A549 (cell line): ENCODE measurements at regions not wholly inside any gene's neighbourhood (a gene's known extent, or its start where the extent isn't known, plus 50 kb on each side); places are given as distances from the start of the nearest gene placed in this dataset.

ENCODE experiments used
- ATAC-seq, 2 experiments: fragments of 200-7000 bp in 1 of 2; fragments of >200 bp in 1 of 2; cut with Nextera tagmentation in 1 of 2; cut with Tn5 transposase in 1 of 2; 3 replicates each; pipeline versions ENCODE4 v1.8.0 to v1.9.1; 2018 to 2020; ENCODE audit warnings: mild to moderate bottlenecking in 1 of 2, moderate library complexity in 1 of 2
- CTCF ChIA-PET: fragments of 300-600 bp; sonication (Branson Sonifier 250); formaldehyde crosslinking; extraction: SDS; loops from one replicate; lab custom pipeline; 2021; ENCODE audit warnings: antibody characterized with exemption, inconsistent platforms; lab: Yijun Ruan, JAX
- POLR2A ChIA-PET: fragments of 350-600 bp; formaldehyde crosslinking; extraction: SDS; loops from one replicate; lab custom pipeline; 2021; ENCODE audit warnings: antibody characterized with exemption, inconsistent platforms; lab: Yijun Ruan, JAX
- DNase-seq, 2 experiments: peaks; one replicate each; pipeline versions ENCODE4 v3.0.0 to v3.0.0-alpha.2; 2011 to 2016; ENCODE audit warnings: low read depth in 1 of 2, low spot score in 1 of 2
- FAIRE-seq: peaks from 2 replicates; lab custom pipeline; 2011; peaks lifted over from hg19 to GRCh38; lab: Jason Lieb, UNC
- H3K27ac ChIP-seq, 2 experiments: fragments of >200 bp; sonication (Bioruptor Twin); formaldehyde crosslinking; 3 replicates each; pipeline ENCODE4 v1.5.1; 2016 to 2017
- H3K4me1 ChIP-seq: fragments of >200 bp; sonication (Bioruptor Twin); formaldehyde crosslinking; 3 replicates; pipeline ENCODE4 v1.6.1; 2016
- H3K4me2 ChIP-seq: fragments of >200 bp; sonication (Bioruptor Twin); formaldehyde crosslinking; 3 replicates; pipeline ENCODE4 v1.6.1; 2016
- H3K4me3 ChIP-seq: fragments of >200 bp; sonication (Bioruptor Twin); formaldehyde crosslinking; 3 replicates; pipeline ENCODE4 v1.5.1; 2016
- H3K9me3 ChIP-seq: fragments of >200 bp; sonication (Bioruptor Twin); formaldehyde crosslinking; 3 replicates; pipeline ENCODE4 v1.6.1; 2016
- BCL3 ChIP-seq: fragments of >200 bp; sonication (Bioruptor Twin); formaldehyde crosslinking; IDR thresholded peaks from 3 replicates; pipeline ENCODE4 v1.6.1; 2016
- BHLHE40 ChIP-seq: IDR thresholded peaks from 2 replicates; pipeline ENCODE4 v1.6.1; 2012; ENCODE audit warnings: low read depth, low read length, inconsistent platforms
- CBX2 ChIP-seq: fragments of 200-600 bp; sonication (generic); IDR thresholded peaks from 2 replicates; pipeline ENCODE4 v1.6.1; 2016; ENCODE audit warnings: low read depth, mild to moderate bottlenecking, borderline replicate concordance
- CHD2 ChIP-seq: fragments of 150-350 bp; IDR thresholded peaks from 2 replicates; pipeline ENCODE4 v1.6.1; 2014; ENCODE audit warnings: low read length; ENCODE audit not compliant: partially characterized antibody
- CHD4 ChIP-seq: fragments of 200-600 bp; sonication (generic); IDR thresholded peaks from 2 replicates; pipeline ENCODE4 v1.6.1; 2016; ENCODE audit warnings: antibody characterized with exemption, mild to moderate bottlenecking, borderline replicate concordance
- EHF ChIP-seq: fragments of 250-450 bp; sonication (Bioruptor Pico); IDR thresholded peaks from 2 replicates; pipeline ENCODE4 v1.5.0; 2020; ENCODE audit warnings: mild to moderate bottlenecking
- ELK1 ChIP-seq: fragments of 150-350 bp; IDR thresholded peaks from 2 replicates; pipeline ENCODE4 v1.6.1; 2014; ENCODE audit warnings: low read depth, mild to moderate bottlenecking, low read length
- EP300 ChIP-seq, 2 experiments: fragments of >200 bp; sonication (Bioruptor Twin); formaldehyde crosslinking; IDR thresholded peaks; 2 replicates in 1 of 2; 3 replicates in 1 of 2; pipeline ENCODE4 v1.6.1; 2016 to 2017
- GATA3 ChIP-seq: IDR thresholded peaks from 2 replicates; pipeline ENCODE4 v1.6.1; 2012; ENCODE audit warnings: borderline replicate concordance
- HDAC2 ChIP-seq: fragments of 200-600 bp; sonication (generic); IDR thresholded peaks from 2 replicates; pipeline ENCODE4 v1.6.1; 2016
- HEYL ChIP-seq: fragments of 250-450 bp; sonication (Bioruptor Pico); IDR thresholded peaks from 2 replicates; pipeline ENCODE4 v1.8.0; 2021; ENCODE audit warnings: mild to moderate bottlenecking, moderate library complexity
- HOXA7 ChIP-seq: fragments of 250-450 bp; sonication (Bioruptor Pico); IDR thresholded peaks from 2 replicates; pipeline ENCODE4 v1.5.0; 2020; ENCODE audit warnings: mild to moderate bottlenecking, moderate library complexity
- HOXB13 ChIP-seq: fragments of 250-450 bp; sonication (Bioruptor Pico); IDR thresholded peaks from 2 replicates; pipeline ENCODE4 v1.5.0; 2020; ENCODE audit warnings: low read depth, mild to moderate bottlenecking, moderate library complexity
- KDM1A ChIP-seq: fragments of 200-600 bp; sonication (generic); IDR thresholded peaks from 2 replicates; pipeline ENCODE4 v1.6.1; 2016; ENCODE audit warnings: low read depth, mild to moderate bottlenecking
- MAFK ChIP-seq: fragments of 450-650 bp; IDR thresholded peaks from 2 replicates; pipeline ENCODE4 v1.6.1; 2014; ENCODE audit not compliant: partially characterized antibody
- MAZ ChIP-seq: fragments of 150-350 bp; IDR thresholded peaks from 2 replicates; pipeline ENCODE4 v1.6.1; 2014; ENCODE audit warnings: antibody characterized with exemption, low read depth, low read length, borderline replicate concordance
- MYC ChIP-seq: IDR thresholded peaks from 2 replicates; pipeline ENCODE4 v1.6.1; 2012; ENCODE audit warnings: mild to moderate bottlenecking, inconsistent platforms, low read length, improper control_type of control experiment, borderline replicate concordance
- NFE2L2 ChIP-seq: fragments of 150-350 bp; conservative IDR thresholded peaks from 2 replicates; pipeline ENCODE4 v1.6.1; 2014; ENCODE audit warnings: low read length
- PBX3 ChIP-seq: IDR thresholded peaks from 2 replicates; pipeline ENCODE4 v1.6.1; 2012
- POLR2A ChIP-seq: IDR thresholded peaks from 2 replicates; pipeline ENCODE4 v1.6.1; 2012; ENCODE audit warnings: mild to moderate bottlenecking, low read length
- POLR2AphosphoS2 ChIP-seq: conservative IDR thresholded peaks from 2 replicates; pipeline ENCODE4 v1.6.1; 2012; ENCODE audit warnings: low read length, improper control_type of control experiment, inconsistent platforms
- RAD21 ChIP-seq, 2 experiments: fragments of >200 bp in 1 of 2; sonication (Bioruptor Twin) in 1 of 2; formaldehyde crosslinking in 1 of 2; IDR thresholded peaks in 1 of 2; conservative IDR thresholded peaks in 1 of 2; 2 replicates in 1 of 2; 3 replicates in 1 of 2; pipeline ENCODE4 v1.6.1; 2012 to 2018; ENCODE audit warnings: inconsistent platforms in 1 of 2
- RCOR1 ChIP-seq: fragments of 150-350 bp; IDR thresholded peaks from 2 replicates; pipeline ENCODE4 v1.6.1; 2014; ENCODE audit warnings: antibody characterized with exemption, low read length, low read depth
- REST ChIP-seq: fragments of 200-600 bp; sonication (generic); IDR thresholded peaks from 2 replicates; pipeline ENCODE4 v1.6.1; 2016; ENCODE audit warnings: antibody characterized with exemption, mild to moderate bottlenecking, moderate library complexity
- RNF2 ChIP-seq: fragments of 200-600 bp; sonication (generic); IDR thresholded peaks from 2 replicates; pipeline ENCODE4 v1.6.1; 2016; ENCODE audit warnings: low read depth, mild to moderate bottlenecking, antibody characterized with exemption, moderate library complexity, borderline replicate concordance
- SMC3 ChIP-seq: fragments of >200 bp; sonication (Bioruptor Twin); formaldehyde crosslinking; IDR thresholded peaks from 3 replicates; pipeline ENCODE4 v1.6.1; 2018; ENCODE audit warnings: inconsistent platforms
- TFCP2L1 ChIP-seq: fragments of 250-450 bp; sonication (Bioruptor Pico); IDR thresholded peaks from 2 replicates; pipeline ENCODE4 v1.5.0; 2021; ENCODE audit warnings: mild to moderate bottlenecking
- USF2 ChIP-seq: fragments of 450-650 bp; IDR thresholded peaks from 2 replicates; pipeline ENCODE4 v1.6.1; 2014; ENCODE audit warnings: antibody characterized with exemption
- WGBS: methylation state at CpG from one replicate; pipeline ENCODE4 v1.1.6; 2017; ENCODE audit errors: missing lambda C conversion rate; 5-methylcytosine and 5-hydroxymethylcytosine counted together

- no peak overlapping the region for H3K4me2 ChIP-seq
- DNase-seq = no peak
- POLR2A ChIA-PET = no interaction called here
Observed at GRCh38 chr12:19938031-19938430, 430.3 kb upstream of the PDE3A start.

GRCh38 chr12:19938491-19938890 is 429.8 kb upstream of the PDE3A start:
- Histone ChIP-seq H3K27ac (no peak overlapping the region), H3K4me3 (no peak overlapping the region), H3K4me2 (no peak overlapping the region), H3K4me1 (no peaks in the 10 kb centered on the region)
- 88% methylated on average over 1 of the region's 1 CpG for WGBS
- FAIRE-seq (no peak), ATAC-seq (no peak)
- CTCF ChIA-PET = no interaction called here
- POLR2A ChIA-PET = no interaction called here
- TF ChIP-seq HEYL (CRISPR knock-in tag) = no peak
- no peak for TF ChIP-seq MAZ
- no peak for TF ChIP-seq HOXB13
- no peak for TF ChIP-seq POLR2AphosphoS2
- no peak for TF ChIP-seq KDM1A
- no peak for TF ChIP-seq CHD4
- no peak for TF ChIP-seq RAD21 (conservative IDR thresholded peaks at IDR 0.05 in 1 of 2, IDR thresholded peaks at IDR 0.05 in 1 of 2)
- no peak for TF ChIP-seq USF2
- TF ChIP-seq SMC3 = no peak
- no peak for TF ChIP-seq TFCP2L1 (CRISPR knock-in tag)
- TF ChIP-seq HOXA7 (CRISPR knock-in tag) = no peak
- TF ChIP-seq CBX2 = no peak
- TF ChIP-seq, all 56 proteins: peak for 0
- H3K9me3 ChIP-seq = no peaks in the 10 kb centered on the region
- DNase-seq = no peak

More at GRCh38 chr12:19938031-19938430, 430.3 kb upstream of the PDE3A start:
- FAIRE-seq (no peak), ATAC-seq (no peak)
- 57% methylated on average over 2 of the region's 2 CpGs for WGBS
- no peak for TF ChIP-seq MYC
- TF ChIP-seq REST = no peak
- no peak for TF ChIP-seq BCL3
- TF ChIP-seq CHD2 = no peak
- TF ChIP-seq BHLHE40 = no peak
- TF ChIP-seq EP300 (IDR thresholded peaks at IDR 0.05) = no peak
- no peak for TF ChIP-seq PBX3
- TF ChIP-seq RNF2 = no peak
- no peak for TF ChIP-seq HDAC2
- TF ChIP-seq NFE2L2 = no peak
- TF ChIP-seq POLR2A = no peak
- TF ChIP-seq EHF (CRISPR knock-in tag) = no peak
- no peak for TF ChIP-seq RCOR1
- TF ChIP-seq GATA3 = no peak
- no peak for TF ChIP-seq MAFK
- no peak for TF ChIP-seq ELK1
- TF ChIP-seq MAZ = no peak
- CTCF ChIA-PET = no interaction called here
- H3K9me3 ChIP-seq = no peaks in the 10 kb centered on the region
- H3K4me3 ChIP-seq = no peak overlapping the region
- no peaks in the 10 kb centered on the region for H3K4me1 ChIP-seq
- H3K27ac ChIP-seq = no peak overlapping the region
